SKM-1 treated with dmso at 0.1 percent for 144 hours (cell line): ENCODE measurements at regions not wholly inside any gene's neighbourhood (a gene's known extent, or its start where the extent isn't known, plus 50 kb on each side); places are given as distances from the start of the nearest gene placed in this dataset.
"Not testable (repeated sequence)": the region's sequence is repeated elsewhere in the genome, so short reads cannot be mapped to it uniquely, and the experiment has no call there.

Experiments used
- DNase-seq: peaks from one replicate; lab custom pipeline; 2025; ENCODE audit not compliant: unreplicated experiment; lab: John Stamatoyannopoulos, UW

DNA sequence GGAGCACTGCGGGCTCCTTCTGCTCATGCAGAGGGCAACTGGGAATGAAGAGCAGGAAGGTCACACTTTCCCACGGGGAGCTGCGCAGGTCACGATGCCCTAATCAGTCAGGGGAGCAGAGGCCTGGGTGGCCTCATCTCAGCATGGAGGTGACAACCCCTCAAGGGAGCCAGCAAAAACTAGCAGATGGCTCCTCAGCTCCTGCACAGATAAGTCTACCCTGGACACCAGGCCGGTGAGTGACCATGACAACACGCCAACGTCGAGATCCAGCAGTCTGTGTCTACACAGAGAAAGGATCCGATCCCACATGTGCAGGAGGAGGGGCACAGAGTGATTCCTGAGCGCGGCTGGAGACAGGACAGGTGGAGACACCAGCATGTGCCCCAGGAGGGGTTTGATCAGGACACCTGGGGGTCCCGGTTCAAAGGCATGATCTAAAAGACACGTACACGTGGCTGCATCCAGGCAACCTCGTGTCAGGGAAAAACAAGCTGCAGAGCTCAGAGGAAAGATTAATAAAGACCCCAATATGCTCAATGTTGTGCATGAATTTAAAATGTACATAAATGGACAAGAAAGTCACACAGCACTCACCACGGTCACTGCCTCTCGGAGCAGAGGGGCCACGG, 153.7 kb upstream of the SFSWAP start:
- DNase-seq, result no peak

- DNase-seq, result no peak
Observed at GRCh38 chr12:131559517-131560516, 151.1 kb upstream of the SFSWAP start.

- DNase-seq, result no peak
Observed at GRCh38 chr12:131561051-131561450, 149.8 kb upstream of the SFSWAP start.

DNA sequence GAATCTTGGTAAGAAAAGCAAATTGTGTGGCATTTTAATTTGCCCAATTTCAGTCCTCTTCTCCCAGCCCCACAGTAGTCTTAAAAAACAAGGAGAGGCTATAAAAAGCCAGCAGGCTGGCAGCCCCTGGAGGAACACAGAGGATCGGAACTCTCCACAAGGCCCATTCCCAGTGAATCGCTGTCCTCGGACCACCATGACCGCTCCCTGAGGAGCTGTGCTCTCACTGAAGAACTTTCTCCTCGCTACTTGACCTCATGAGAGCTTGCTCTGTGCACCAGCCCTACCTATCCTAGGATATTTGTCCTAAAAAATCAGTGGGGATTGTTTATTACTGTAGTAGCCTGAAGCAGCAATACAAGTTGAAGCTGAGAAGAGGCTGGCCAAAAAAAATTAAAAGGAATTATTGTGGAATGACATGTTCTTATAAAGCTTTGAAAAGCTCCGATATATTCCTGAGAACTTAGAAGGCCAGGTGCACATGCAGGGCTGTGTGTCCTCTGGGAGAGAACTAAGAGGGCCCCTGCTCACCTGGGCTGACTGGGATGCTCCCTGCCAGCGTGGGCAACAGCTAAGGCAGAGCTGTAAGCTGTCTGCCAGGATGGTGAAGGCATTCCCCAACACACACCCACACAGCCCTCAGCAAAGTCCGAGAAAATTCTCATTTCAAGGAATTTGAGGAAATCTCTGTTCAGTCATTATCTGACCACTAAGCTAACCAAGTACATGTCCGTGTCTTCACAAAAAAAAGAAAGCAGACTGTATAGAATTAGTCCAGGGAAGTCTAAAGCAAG, 148.8 kb upstream of the SFSWAP start:
- no peak for DNase-seq

GRCh38 chr12:131564138-131564727, 146.7 kb upstream of the SFSWAP start:
- DNase-seq, result not testable (repeated sequence)

GRCh38 chr12:131564845-131565244, 146.0 kb upstream of the SFSWAP start:
- no peak for DNase-seq

GRCh38 chr12:131565267-131566015, 145.4 kb upstream of the SFSWAP start:
- no peak for DNase-seq

GRCh38 chr12:131568336-131568735, 142.6 kb upstream of the SFSWAP start:
- DNase-seq, result no peak

GRCh38 chr12:131570596-131570995, 140.3 kb upstream of the SFSWAP start:
- no peak for DNase-seq

DNA sequence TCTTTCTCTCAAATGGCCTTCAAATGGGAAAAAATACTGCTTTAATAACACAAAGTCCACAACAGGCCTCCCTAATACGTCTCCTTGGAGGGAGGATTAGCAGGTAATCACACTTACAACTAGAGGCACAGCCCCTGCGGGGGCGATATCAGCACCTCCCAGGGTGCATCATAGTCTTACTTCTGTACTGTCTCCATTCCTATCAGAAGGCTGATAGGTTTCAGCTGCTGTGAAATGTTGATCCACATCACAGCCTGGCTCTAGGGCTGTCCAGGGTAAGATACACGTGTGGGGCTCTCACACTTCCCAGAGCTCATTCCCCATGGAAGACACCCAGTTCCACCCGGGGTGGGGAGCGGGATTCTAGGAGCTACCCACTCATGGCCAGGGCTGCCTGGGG, 139.1 kb upstream of the SFSWAP start:
- no peak for DNase-seq

- no peak for DNase-seq
Observed at GRCh38 chr12:131572626-131573025, 138.3 kb upstream of the SFSWAP start.

- no peak for DNase-seq
Observed at GRCh38 chr12:131573631-131574394, 137.1 kb upstream of the SFSWAP start.

DNA sequence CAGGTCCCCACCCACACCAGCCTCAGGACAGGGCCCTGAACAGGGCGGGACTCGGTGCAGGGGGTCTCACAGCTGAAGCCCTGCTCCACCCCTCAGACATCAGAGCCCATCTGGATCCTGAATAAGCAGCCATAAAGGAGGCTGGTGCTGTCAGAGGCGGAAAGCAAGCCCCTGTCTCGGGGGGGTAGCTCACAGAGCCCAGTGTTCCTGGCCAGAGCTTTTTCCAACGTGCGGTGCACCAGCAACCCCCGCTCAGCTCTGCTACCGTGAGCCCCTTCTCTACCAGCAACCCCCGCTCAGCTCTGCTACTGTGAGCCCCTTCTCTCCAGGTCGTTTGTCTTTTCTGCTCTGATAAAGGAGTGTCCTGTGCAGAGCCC, 136.5 kb upstream of the SFSWAP start:
- no peak for DNase-seq

DNA sequence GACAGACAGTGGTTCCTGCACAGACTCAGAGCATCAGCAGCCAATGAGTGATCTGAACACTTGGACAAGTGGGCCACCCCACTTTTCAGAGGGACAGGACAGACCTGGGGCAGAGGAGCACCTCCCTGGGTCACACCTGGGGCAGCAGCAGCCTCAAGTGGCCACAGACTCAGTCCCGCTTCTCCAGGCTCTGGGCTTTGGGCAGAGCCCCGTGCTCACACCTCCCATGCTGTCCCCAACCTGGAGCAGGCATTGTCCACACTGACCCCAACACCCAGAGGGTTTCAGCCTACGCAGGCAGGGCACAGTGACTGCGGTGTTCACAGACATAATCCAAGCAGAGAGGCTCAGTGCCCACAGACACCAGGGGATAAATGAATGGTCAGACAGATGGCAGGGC, 135.5 kb upstream of the SFSWAP start:
- no peak for DNase-seq

- DNase-seq, result not testable (repeated sequence)
Observed at GRCh38 chr12:131576734-131577133, 134.2 kb upstream of the SFSWAP start.

DNA sequence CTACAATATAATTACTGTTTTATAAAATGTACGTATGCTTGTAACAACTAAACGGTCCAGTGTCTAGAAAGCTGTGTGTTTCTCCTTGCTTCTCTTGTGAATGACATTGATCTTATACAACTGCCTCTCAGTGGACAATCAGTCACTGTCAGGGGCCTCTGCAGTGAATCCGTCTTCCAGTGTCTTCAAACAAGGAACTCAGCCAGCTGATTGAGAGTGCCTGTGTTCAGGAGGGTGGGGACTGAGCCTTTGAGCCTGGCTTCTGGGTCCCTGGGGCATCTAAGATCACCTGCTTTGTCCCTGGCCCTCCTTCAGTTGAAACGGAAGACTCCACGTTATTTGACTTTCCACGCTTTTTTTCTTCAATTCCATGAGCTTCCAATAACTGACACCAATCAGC, 133.1 kb upstream of the SFSWAP start:
- no peak for DNase-seq

- no peak for DNase-seq
Observed at GRCh38 chr12:131578828-131579470, 131.9 kb upstream of the SFSWAP start.

DNA sequence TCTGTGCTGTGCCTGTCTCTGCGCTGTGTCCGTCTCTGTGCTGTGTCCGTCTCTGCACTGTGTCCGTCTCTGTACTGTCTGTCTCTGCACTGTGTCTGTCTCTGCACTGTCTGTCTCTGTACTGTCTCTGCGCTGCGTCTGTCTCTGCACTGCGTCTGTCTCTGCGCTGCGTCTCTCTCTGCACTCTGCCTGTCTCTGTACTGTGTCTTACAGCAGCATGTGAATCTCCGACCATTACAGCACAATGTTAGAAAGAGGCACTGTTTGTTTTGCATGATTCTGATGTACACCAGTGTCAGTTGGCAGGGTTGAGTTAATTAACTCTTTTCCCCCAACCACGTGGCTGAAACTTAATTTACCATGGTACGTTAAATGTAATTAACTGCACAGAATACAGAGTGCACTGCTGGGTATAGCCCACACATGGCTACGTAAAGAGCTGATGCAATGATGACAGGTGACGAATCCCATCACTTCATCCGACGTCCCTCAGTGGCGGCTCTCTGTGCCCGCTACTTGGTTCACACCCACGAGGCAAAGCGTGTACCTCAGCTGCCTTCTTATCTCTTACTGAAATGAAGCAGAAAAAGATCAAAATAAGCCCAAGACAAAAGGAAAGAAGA, 127.7 kb upstream of the SFSWAP start:
- DNase-seq, result no peak

- DNase-seq, result no peak
Observed at GRCh38 chr12:131586269-131586668, 124.6 kb upstream of the SFSWAP start.
